GM12878 (cell line): ENCODE measurements at regions not wholly inside any gene's neighbourhood (a gene's known extent, or its start where the extent isn't known, plus 50 kb on each side); places are given as distances from the start of the nearest gene placed in this dataset.

Experiments
- BHLHE40 ChIP-seq, 2 experiments: fragments of 450-650 bp in 1 of 2; IDR thresholded peaks; 2 replicates each; pipeline ENCODE4 v1.6.1; 2011 to 2017; ENCODE audit warnings: low read depth in 2 of 2, borderline replicate concordance in 1 of 2, improper control_type of control experiment in 1 of 2, low read length in 1 of 2, mild to moderate bottlenecking in 1 of 2
- DPF2 ChIP-seq: fragments of 450-650 bp; IDR thresholded peaks from 2 replicates; pipeline ENCODE4 v1.6.1; 2017; ENCODE audit warnings: mild to moderate bottlenecking
- KLF5 ChIP-seq: fragments of 450-650 bp; IDR thresholded peaks from 2 replicates; pipeline ENCODE4 v1.6.1; 2014; ENCODE audit warnings: mild to moderate bottlenecking; ENCODE audit not compliant: partially characterized antibody
- LARP7 ChIP-seq: fragments of 450-650 bp; IDR thresholded peaks from 2 replicates; pipeline ENCODE4 v1.6.1; 2017; ENCODE audit warnings: mild to moderate bottlenecking
- NFYB ChIP-seq: IDR thresholded peaks from 2 replicates; pipeline ENCODE4 v1.6.1; 2011; ENCODE audit warnings: low read depth, mild to moderate bottlenecking, low read length, improper control_type of control experiment, moderate library complexity; ENCODE audit not compliant: insufficient read depth
- NKRF ChIP-seq: fragments of 450-650 bp; conservative IDR thresholded peaks from 2 replicates; pipeline ENCODE4 v1.6.1; 2017; ENCODE audit warnings: mild to moderate bottlenecking, moderate library complexity
- NR2C2 ChIP-seq: IDR thresholded peaks from 2 replicates; pipeline ENCODE4 v1.6.1; 2011; ENCODE audit warnings: borderline replicate concordance, low read depth; ENCODE audit not compliant: control insufficient read depth, insufficient read length
- NRF1 ChIP-seq: conservative IDR thresholded peaks from 2 replicates; pipeline ENCODE4 v1.6.1; 2011; ENCODE audit warnings: mild to moderate bottlenecking, low read depth, low read length, improper control_type of control experiment
- PAX8 ChIP-seq: fragments of 450-650 bp; IDR thresholded peaks from 2 replicates; pipeline ENCODE4 v1.6.1; 2017; ENCODE audit warnings: mild to moderate bottlenecking, moderate library complexity
- TAF1 ChIP-seq: IDR thresholded peaks from 2 replicates; pipeline ENCODE4 v1.6.1; 2011; ENCODE audit warnings: mild to moderate bottlenecking, low read depth, low read length, borderline replicate concordance
- YBX1 ChIP-seq: fragments of 450-650 bp; IDR thresholded peaks from 2 replicates; pipeline ENCODE4 v1.6.1; 2016; ENCODE audit warnings: antibody characterized with exemption
- ZBTB11 ChIP-seq: fragments of 450-650 bp; formaldehyde crosslinking; IDR thresholded peaks from 2 replicates; pipeline ENCODE4 v1.5.0; 2022; ENCODE audit warnings: mild to moderate bottlenecking, missing genetic modification characterization
- ZBTB40 ChIP-seq: fragments of 450-650 bp; IDR thresholded peaks from 2 replicates; pipeline ENCODE4 v1.6.1; 2016; ENCODE audit warnings: mild to moderate bottlenecking, moderate library complexity, borderline replicate concordance
- TF ChIP-seq, protein P1 (sequence below): IDR thresholded peaks from 2 replicates; pipeline ENCODE4 v1.6.1; 2012; ENCODE audit warnings: low read depth, low read length, improper control_type of control experiment
- TF ChIP-seq, protein P2 (sequence below): fragments of 450-650 bp; IDR thresholded peaks from 2 replicates; pipeline ENCODE4 v1.6.1; 2017; ENCODE audit warnings: mild to moderate bottlenecking, low read depth, inconsistent platforms; ENCODE audit not compliant: poor library complexity, severe bottlenecking

DNA sequence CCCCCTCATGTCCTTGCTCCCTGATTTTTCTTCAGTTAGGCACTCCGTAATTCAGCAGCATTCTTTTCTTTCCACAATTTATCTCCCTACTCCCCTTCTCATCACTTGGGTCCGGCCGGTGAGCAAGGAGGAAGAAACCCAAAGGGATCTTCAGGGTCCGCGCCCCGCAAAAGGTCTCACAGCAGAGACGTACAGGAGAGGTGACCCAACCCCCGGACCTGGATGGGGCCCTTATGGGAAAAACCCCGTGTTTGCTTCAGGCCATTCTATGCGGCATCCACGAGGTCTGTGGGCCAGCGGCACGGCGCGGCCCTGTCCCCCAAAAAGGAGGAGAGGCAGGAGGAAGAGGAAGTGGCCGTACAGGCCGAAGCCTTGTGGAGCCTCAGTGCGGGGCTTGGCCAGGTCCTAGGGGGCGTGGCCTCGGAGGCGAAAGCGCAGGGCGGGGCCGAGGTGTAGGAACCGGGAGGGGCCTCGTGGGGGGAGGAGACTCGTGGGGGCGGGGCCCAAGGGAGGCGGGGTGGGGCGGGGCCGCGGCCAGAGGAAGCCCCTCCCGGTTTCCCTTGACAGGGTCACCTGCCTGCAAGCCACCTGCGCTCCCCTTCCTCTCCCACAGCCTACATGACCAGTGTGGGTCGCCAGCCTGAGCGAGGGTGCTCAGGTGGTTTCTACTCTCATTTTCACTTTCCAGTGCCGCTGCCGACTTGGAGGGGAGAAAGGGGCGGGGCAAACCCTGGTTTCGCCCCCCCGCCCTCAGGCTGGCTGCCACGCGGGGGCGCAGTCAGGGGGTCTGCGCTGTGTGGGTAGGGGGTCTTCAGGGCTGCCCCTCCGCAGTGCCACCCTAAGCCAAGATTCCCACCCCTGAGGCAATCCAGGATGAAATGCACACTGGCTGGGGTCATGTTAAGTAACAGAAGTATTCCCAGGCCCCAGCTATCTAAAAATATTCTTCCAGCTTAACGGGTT lies 156.4 kb upstream of the XPO1 start (continued):
- TF ChIP-seq ZBTB40 (peak; percentile 60; the same call in 1 of the 2 replicates), DPF2 (peak; percentile 63), NR2C2 (no peak), PAX8 (no peak), LARP7 (no peak), ZBTB11 (no peak), NKRF (peak; percentile 58), NFYB (no peak), BHLHE40 (IDR thresholded peaks at IDR 0.05; ENCODE audit: borderline replicate concordance in 1 of 2, low read depth in 2 of 2, low read length in 1 of 2) (peak; percentile 83 to 91), YBX1 (no peak), TAF1 (peak; percentile 67; the same call in 1 of the 2 replicates), NRF1 (no peak), KLF5 (no peak)
- TF ChIP-seq, protein P1, sequence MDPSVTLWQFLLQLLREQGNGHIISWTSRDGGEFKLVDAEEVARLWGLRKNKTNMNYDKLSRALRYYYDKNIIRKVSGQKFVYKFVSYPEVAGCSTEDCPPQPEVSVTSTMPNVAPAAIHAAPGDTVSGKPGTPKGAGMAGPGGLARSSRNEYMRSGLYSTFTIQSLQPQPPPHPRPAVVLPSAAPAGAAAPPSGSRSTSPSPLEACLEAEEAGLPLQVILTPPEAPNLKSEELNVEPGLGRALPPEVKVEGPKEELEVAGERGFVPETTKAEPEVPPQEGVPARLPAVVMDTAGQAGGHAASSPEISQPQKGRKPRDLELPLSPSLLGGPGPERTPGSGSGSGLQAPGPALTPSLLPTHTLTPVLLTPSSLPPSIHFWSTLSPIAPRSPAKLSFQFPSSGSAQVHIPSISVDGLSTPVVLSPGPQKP, result no peak
- TF ChIP-seq, protein P2, sequence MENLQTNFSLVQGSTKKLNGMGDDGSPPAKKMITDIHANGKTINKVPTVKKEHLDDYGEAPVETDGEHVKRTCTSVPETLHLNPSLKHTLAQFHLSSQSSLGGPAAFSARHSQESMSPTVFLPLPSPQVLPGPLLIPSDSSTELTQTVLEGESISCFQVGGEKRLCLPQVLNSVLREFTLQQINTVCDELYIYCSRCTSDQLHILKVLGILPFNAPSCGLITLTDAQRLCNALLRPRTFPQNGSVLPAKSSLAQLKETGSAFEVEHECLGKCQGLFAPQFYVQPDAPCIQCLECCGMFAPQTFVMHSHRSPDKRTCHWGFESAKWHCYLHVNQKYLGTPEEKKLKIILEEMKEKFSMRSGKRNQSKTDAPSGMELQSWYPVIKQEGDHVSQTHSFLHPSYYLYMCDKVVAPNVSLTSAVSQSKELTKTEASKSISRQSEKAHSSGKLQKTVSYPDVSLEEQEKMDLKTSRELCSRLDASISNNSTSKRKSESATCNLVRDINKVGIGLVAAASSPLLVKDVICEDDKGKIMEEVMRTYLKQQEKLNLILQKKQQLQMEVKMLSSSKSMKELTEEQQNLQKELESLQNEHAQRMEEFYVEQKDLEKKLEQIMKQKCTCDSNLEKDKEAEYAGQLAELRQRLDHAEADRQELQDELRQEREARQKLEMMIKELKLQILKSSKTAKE, result no peak
